CD8-positive, alpha-beta memory T cell (primary cell): ENCODE measurements at regions not wholly inside any gene's neighbourhood (a gene's known extent, or its start where the extent isn't known, plus 50 kb on each side); places are given as distances from the start of the nearest gene placed in this dataset.
"Not testable (repeated sequence)": the region's sequence is repeated elsewhere in the genome, so short reads cannot be mapped to it uniquely, and the experiment has no call there.

Experiments used
- CTCF ChIA-PET: fragments of 350-600 bp; sonication (Branson Sonifier 250); formaldehyde crosslinking; loops from one replicate; lab custom pipeline; 2021; ENCODE audit warnings: antibody characterized with exemption; lab: Charles Lee
- POLR2A ChIA-PET: fragments of 350-600 bp; sonication (Branson Sonifier 250); formaldehyde crosslinking; loops from one replicate; lab custom pipeline; 2021; ENCODE audit warnings: antibody characterized with exemption; lab: Charles Lee
- DNase-seq, 5 donors: peaks; one replicate each; pipeline versions ENCODE4 v3.0.0 to v3.0.0-alpha.2; 2020 to 2022; ENCODE audit warnings: mixed read lengths in 1 of 5
- H3K27ac ChIP-seq: one replicate; pipeline ENCODE4 v1.7.0; 2013; ENCODE audit warnings: low read depth, mild to moderate bottlenecking, low read length, moderate library complexity
- H3K27me3 ChIP-seq: 2 replicates; pipeline ENCODE4 v1.7.0; 2013; ENCODE audit warnings: low read length, mild to moderate bottlenecking; ENCODE audit not compliant: insufficient read depth, poor library complexity, severe bottlenecking
- H3K36me3 ChIP-seq: 2 replicates; pipeline ENCODE4 v1.7.0; 2013; ENCODE audit warnings: mild to moderate bottlenecking, low read length, moderate library complexity; ENCODE audit not compliant: insufficient read depth
- H3K4me1 ChIP-seq: 2 replicates; pipeline ENCODE4 v1.7.0; 2013; ENCODE audit warnings: mild to moderate bottlenecking, low read length, moderate library complexity; ENCODE audit not compliant: insufficient read depth
- H3K4me3 ChIP-seq: 2 replicates; pipeline ENCODE4 v1.7.0; 2013; ENCODE audit warnings: mild to moderate bottlenecking, low read length
- H3K9me3 ChIP-seq: 2 replicates; pipeline ENCODE4 v1.7.0; 2013; ENCODE audit warnings: mild to moderate bottlenecking, low read length
- H3K27ac Mint-ChIP-seq, 8 donors: one replicate each; pipeline ENCODE4 v1.8.0; 2020 to 2021; ENCODE audit warnings: mixed read lengths in 8 of 8, mild to moderate bottlenecking in 6 of 8, inconsistent platforms in 3 of 8, moderate library complexity in 3 of 8
- H3K27me3 Mint-ChIP-seq, 2 donors: one replicate each; pipeline ENCODE4 v1.8.0; 2020 to 2021; ENCODE audit warnings: mixed read lengths in 2 of 2, mild to moderate bottlenecking in 1 of 2, moderate library complexity in 1 of 2
- H3K36me3 Mint-ChIP-seq, 3 donors: one replicate each; pipeline ENCODE4 v1.8.0; 2020 to 2021; ENCODE audit warnings: mixed read lengths in 3 of 3, inconsistent platforms in 1 of 3, mild to moderate bottlenecking in 1 of 3
- H3K4me1 Mint-ChIP-seq, 3 donors: one replicate each; pipeline ENCODE4 v1.8.0; 2020 to 2021; ENCODE audit warnings: mixed read lengths in 3 of 3, inconsistent platforms in 1 of 3, mild to moderate bottlenecking in 1 of 3
- H3K4me3 Mint-ChIP-seq, 7 donors: one replicate each; pipeline ENCODE4 v1.8.0; 2020 to 2021; ENCODE audit warnings: mixed read lengths in 7 of 7, mild to moderate bottlenecking in 6 of 7, moderate library complexity in 4 of 7, inconsistent platforms in 2 of 7
- H3K9me3 Mint-ChIP-seq, 5 donors: one replicate each; pipeline ENCODE4 v1.8.0; 2020 to 2022; ENCODE audit warnings: mixed read lengths in 5 of 5, mild to moderate bottlenecking in 3 of 5, moderate library complexity in 2 of 5, inconsistent platforms in 1 of 5

GRCh38 chr6:122185458-122185857 lies 214.0 kb upstream of the HSF2 start:
- DNase-seq, H3K36me3 ChIP-seq, POLR2A ChIA-PET, H3K4me3 ChIP-seq, H3K27me3 ChIP-seq, H3K27ac Mint-ChIP-seq, H3K4me1 Mint-ChIP-seq, H3K27me3 Mint-ChIP-seq, H3K9me3 Mint-ChIP-seq, H3K9me3 ChIP-seq, H3K36me3 Mint-ChIP-seq, CTCF ChIA-PET, H3K4me1 ChIP-seq, H3K4me3 Mint-ChIP-seq, H3K27ac ChIP-seq: not testable (repeated sequence)

- Mint-ChIP-seq H3K27ac (no peak overlapping the region), H3K4me1 (no peaks in the 10 kb centered on the region), H3K36me3 (no peaks in the 10 kb centered on the region), H3K9me3 (peaks cover 0 to 5% (median 3%) of the 10 kb centered on the region in 5 donors), H3K27me3 (no peaks in the 10 kb centered on the region), H3K4me3 (no peak overlapping the region)
- Histone ChIP-seq H3K27me3 (no peaks in the 10 kb centered on the region), H3K36me3 (no peaks in the 10 kb centered on the region), H3K9me3 (no peaks in the 10 kb centered on the region), H3K27ac (no peak overlapping the region), H3K4me1 (no peaks in the 10 kb centered on the region), H3K4me3 (no peak overlapping the region)
- POLR2A ChIA-PET = no interaction called here
- no peak for DNase-seq
- CTCF ChIA-PET = no interaction called here
Observed at GRCh38 chr6:122187186-122187585, 212.3 kb upstream of the HSF2 start.

DNA sequence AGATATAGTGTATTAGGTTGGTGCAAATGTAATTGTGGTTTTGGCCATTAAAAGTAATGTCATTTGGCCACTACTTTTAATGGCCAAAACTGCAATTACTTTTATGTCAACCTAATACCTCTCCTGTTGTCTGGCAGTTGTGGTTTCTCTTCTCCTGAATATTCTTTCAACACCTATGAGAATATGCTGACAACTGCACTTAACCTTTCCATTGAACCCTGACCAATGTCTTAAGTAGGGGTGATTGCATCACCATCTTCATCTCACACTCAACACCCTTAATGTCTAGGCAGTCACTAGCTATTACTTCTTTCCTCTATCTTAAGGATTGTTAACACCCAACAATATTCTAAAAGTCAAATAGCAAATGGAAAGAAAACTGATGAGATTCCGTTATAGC lies 200.5 kb upstream of the HSF2 start:
- Histone ChIP-seq H3K27ac (no peak overlapping the region), H3K4me3 (no peak overlapping the region), H3K9me3 (no peaks in the 10 kb centered on the region), H3K27me3 (no peaks in the 10 kb centered on the region), H3K4me1 (no peaks in the 10 kb centered on the region), H3K36me3 (no peaks in the 10 kb centered on the region)
- H3K4me1 Mint-ChIP-seq = no peaks in the 10 kb centered on the region
- peaks cover 0 to 3% (median 0%) of the 10 kb centered on the region in 5 donors for H3K9me3 Mint-ChIP-seq
- POLR2A ChIA-PET = no interaction called here
- no peak overlapping the region for H3K27ac Mint-ChIP-seq
- H3K36me3 Mint-ChIP-seq = no peaks in the 10 kb centered on the region
- DNase-seq = no peak
- no peak overlapping the region for H3K4me3 Mint-ChIP-seq
- CTCF ChIA-PET = no interaction called here
- H3K27me3 Mint-ChIP-seq = no peaks in the 10 kb centered on the region

DNA sequence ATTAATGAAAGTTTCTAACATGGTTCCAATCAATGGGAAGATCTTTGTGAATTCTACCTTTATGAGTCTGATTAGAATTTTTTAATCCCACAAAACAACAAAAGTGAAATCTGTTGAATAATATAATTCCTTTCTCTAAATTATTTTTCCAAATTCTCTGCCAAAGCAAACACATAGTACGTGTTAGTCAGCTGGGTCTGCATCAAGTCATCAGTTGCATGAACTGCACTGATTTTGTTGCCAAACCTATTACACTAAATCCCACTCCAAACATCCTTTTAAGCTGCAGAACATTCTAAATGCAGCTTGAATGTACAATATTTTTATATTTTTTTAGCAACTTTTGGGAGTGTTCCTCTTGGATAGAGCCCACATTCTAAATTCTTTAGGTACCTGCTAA lies 199.0 kb upstream of the HSF2 start:
- POLR2A ChIA-PET = no interaction called here
- Mint-ChIP-seq H3K4me1 (no peaks in the 10 kb centered on the region), H3K36me3 (no peaks in the 10 kb centered on the region), H3K9me3 (peaks cover 0 to 7% (median 2%) of the 10 kb centered on the region in 5 donors), H3K4me3 (no peak overlapping the region), H3K27me3 (no peaks in the 10 kb centered on the region), H3K27ac (no peak overlapping the region)
- Histone ChIP-seq H3K4me3 (no peak overlapping the region), H3K36me3 (no peaks in the 10 kb centered on the region), H3K27me3 (no peaks in the 10 kb centered on the region), H3K4me1 (no peaks in the 10 kb centered on the region), H3K27ac (no peak overlapping the region), H3K9me3 (no peaks in the 10 kb centered on the region)
- DNase-seq = no peak
- CTCF ChIA-PET = no interaction called here

DNA sequence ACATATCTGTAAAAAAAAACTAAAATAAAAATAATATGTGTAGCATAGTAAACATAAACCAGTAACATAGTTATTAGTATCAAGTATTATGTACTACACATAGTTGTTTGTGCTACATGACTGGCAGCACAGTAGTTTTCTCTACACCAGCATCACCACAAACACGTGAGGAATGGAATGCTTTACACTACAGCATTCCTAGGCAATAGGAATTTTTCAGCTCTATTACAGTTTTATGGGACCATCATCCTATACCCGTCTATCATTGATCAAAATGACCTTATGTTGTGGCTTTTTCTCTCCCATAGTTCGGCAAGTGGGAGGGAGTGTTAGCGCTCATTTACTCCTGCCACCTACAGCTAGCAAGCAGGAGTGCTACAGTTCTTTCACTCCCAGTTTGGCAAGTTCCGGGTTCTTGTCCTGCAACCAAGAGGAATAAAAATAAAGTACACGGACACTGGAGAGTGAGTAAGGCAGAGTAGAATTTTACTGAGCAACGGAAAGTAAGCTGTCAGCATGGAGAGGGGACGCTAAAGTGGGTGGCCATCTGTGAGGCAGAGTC lies 196.8 kb upstream of the HSF2 start:
- POLR2A ChIA-PET = no interaction called here
- Mint-ChIP-seq H3K9me3 (peaks cover 0 to 4% (median 2%) of the 10 kb centered on the region in 5 donors), H3K36me3 (no peaks in the 10 kb centered on the region), H3K4me3 (no peak overlapping the region), H3K27ac (no peak overlapping the region), H3K4me1 (no peaks in the 10 kb centered on the region), H3K27me3 (no peaks in the 10 kb centered on the region)
- no peaks in the 10 kb centered on the region for H3K9me3 ChIP-seq
- CTCF ChIA-PET = no interaction called here
- no peaks in the 10 kb centered on the region for H3K27me3 ChIP-seq
- no peaks in the 10 kb centered on the region for H3K4me1 ChIP-seq
- H3K36me3 ChIP-seq = no peaks in the 10 kb centered on the region
- no peak for DNase-seq
- no peak overlapping the region for H3K27ac ChIP-seq
- no peak overlapping the region for H3K4me3 ChIP-seq

- Histone ChIP-seq H3K36me3 (no peaks in the 10 kb centered on the region), H3K27me3 (no peaks in the 10 kb centered on the region), H3K27ac (no peak overlapping the region), H3K4me3 (no peak overlapping the region), H3K9me3 (no peaks in the 10 kb centered on the region), H3K4me1 (no peaks in the 10 kb centered on the region)
- Mint-ChIP-seq H3K36me3 (no peaks in the 10 kb centered on the region), H3K27me3 (no peaks in the 10 kb centered on the region), H3K4me1 (no peaks in the 10 kb centered on the region), H3K4me3 (no peak overlapping the region), H3K27ac (no peak overlapping the region), H3K9me3 (peaks cover 0 to 4% (median 2%) of the 10 kb centered on the region in 5 donors)
- POLR2A ChIA-PET = no interaction called here
- DNase-seq = no peak
- CTCF ChIA-PET = no interaction called here
Observed at GRCh38 chr6:122207061-122207460, 192.4 kb upstream of the HSF2 start.

DNA sequence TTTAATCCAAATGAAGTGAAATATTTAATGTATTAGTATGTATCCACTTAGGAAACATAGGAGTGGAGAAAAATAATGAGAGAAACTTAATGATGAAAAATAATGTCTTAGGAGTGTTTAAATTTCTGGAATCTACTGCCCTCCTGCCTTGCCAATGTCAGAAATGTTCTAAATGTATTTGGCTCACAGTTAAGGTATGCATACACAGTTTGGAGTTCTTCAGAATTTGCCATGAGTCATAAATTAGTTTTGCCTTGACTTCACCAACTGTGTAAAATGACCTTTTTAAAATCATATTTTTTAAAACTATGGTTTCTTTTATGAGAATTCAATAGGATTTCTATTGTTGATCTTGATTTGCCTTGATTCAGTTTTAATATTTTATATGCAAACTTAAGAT lies 191.7 kb upstream of the HSF2 start:
- DNase-seq = no peak
- ChIA-PET CTCF (no interaction called here), POLR2A (no interaction called here)
- Histone ChIP-seq H3K36me3 (no peaks in the 10 kb centered on the region), H3K4me1 (no peaks in the 10 kb centered on the region), H3K4me3 (no peak overlapping the region), H3K27me3 (no peaks in the 10 kb centered on the region), H3K27ac (no peak overlapping the region), H3K9me3 (no peaks in the 10 kb centered on the region)
- Mint-ChIP-seq H3K4me3 (no peak overlapping the region), H3K36me3 (no peaks in the 10 kb centered on the region), H3K27me3 (no peaks in the 10 kb centered on the region), H3K4me1 (no peaks in the 10 kb centered on the region), H3K9me3 (peaks cover 0 to 4% (median 2%) of the 10 kb centered on the region in 5 donors), H3K27ac (no peak overlapping the region)

DNA sequence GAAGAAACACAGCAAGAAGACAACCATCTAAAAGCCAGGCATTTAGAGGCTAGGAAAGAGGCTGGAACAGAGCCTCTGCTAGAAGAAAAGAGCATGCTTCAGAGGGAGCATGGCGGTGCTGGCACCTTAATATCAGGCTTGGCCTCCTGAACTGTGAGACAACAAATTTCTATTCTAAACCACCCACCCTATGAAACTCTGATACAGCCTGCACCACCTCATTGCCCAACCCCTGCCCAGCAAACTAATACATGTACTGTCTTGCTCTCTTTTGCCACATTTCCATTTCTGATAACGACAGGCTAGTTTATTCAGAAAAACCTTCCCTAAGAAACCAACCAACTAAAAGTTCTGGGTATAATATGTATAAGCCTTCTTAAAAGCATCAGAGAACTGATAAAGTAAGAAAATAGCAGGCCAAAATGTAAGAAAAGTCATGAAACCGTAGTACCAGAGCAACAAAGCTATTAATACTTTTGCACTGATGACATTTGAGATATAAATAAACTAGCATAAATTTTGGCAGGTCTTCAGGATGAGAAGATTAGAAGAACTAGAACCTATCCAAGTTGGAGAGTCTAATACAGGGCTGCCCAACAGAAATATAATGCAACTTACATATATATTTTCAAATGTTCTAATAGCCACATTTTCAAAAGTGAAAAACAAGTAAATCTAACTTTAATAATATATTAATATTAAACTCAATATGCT lies 184.7 kb upstream of the HSF2 start:
- Mint-ChIP-seq H3K27me3 (no peaks in the 10 kb centered on the region), H3K36me3 (no peaks in the 10 kb centered on the region), H3K9me3 (peaks cover 0 to 4% (median 0%) of the 10 kb centered on the region in 5 donors), H3K27ac (peak overlapping the region in 1 of 8 donors; percentile 8), H3K4me1 (no peaks in the 10 kb centered on the region), H3K4me3 (no peak overlapping the region)
- Histone ChIP-seq H3K36me3 (no peaks in the 10 kb centered on the region), H3K27me3 (no peaks in the 10 kb centered on the region), H3K4me3 (no peak overlapping the region), H3K9me3 (no peaks in the 10 kb centered on the region), H3K4me1 (no peaks in the 10 kb centered on the region), H3K27ac (no peak overlapping the region)
- no peak for DNase-seq
- CTCF ChIA-PET = no interaction called here
- POLR2A ChIA-PET = no interaction called here
